Omental fat pad (tissue), 3 donors: ENCODE measurements at regions not wholly inside any gene's neighbourhood (a gene's known extent, or its start where the extent isn't known, plus 50 kb on each side); places are given as distances from the start of the nearest gene placed in this dataset.

Source experiments
- ATAC-seq: fragments of 150-250 bp; one replicate; pipeline ENCODE4 v1.9.1; 2016; ENCODE audit warnings: mild to moderate bottlenecking, moderate library complexity; ENCODE audit not compliant: low FRiP score
- DNase-seq: peaks from one replicate; pipeline ENCODE4 v3.0.0-alpha.2; 2019; ENCODE audit warnings: low spot score
- CTCF ChIP-seq, 3 donors: fragments of 450-650 bp; IDR thresholded peaks; one replicate each; pipeline ENCODE4 v1.5.1; 2016 to 2017; ENCODE audit warnings: antibody characterized with exemption in 3 of 3, mild to moderate bottlenecking in 3 of 3, moderate library complexity in 2 of 3

- DNase-seq (no peak), ATAC-seq (no peak)
- TF ChIP-seq CTCF (IDR thresholded peaks at IDR 0.05): no peak
Measured at GRCh38 chr1:219109424-219110018, 64.2 kb upstream of the LYPLAL1 start.

- TF ChIP-seq CTCF (IDR thresholded peaks at IDR 0.05): no peak
- ATAC-seq: no peak
- no peak for DNase-seq
Measured at GRCh38 chr1:219113261-219113660, 60.4 kb upstream of the LYPLAL1 start.

GRCh38 chr1:219114014-219114413, 59.7 kb upstream of the LYPLAL1 start:
- ATAC-seq (no peak), DNase-seq (no peak)
- TF ChIP-seq CTCF (IDR thresholded peaks at IDR 0.05): no peak

GRCh38 chr1:219119839-219120238, 53.8 kb upstream of the LYPLAL1 start:
- TF ChIP-seq CTCF (IDR thresholded peaks at IDR 0.05): no peak
- ATAC-seq (no peak), DNase-seq (no peak)

- no peak for TF ChIP-seq CTCF (IDR thresholded peaks at IDR 0.05)
- ATAC-seq (peak; percentile 84), DNase-seq (no peak)
Measured at GRCh38 chr1:219120624-219121544, 52.8 kb upstream of the LYPLAL1 start.

GRCh38 chr1:219121679-219122078, 52.0 kb upstream of the LYPLAL1 start:
- no peak for DNase-seq
- TF ChIP-seq CTCF (IDR thresholded peaks at IDR 0.05): no peak
- no peak for ATAC-seq

- DNase-seq (no peak), ATAC-seq (peak; percentile 46)
- no peak for TF ChIP-seq CTCF (IDR thresholded peaks at IDR 0.05)
Measured at GRCh38 chr1:219123036-219123435, 50.6 kb upstream of the LYPLAL1 start.
